HepG2 (cell line): ENCODE measurements at regions not wholly inside any gene's neighbourhood (a gene's known extent, or its start where the extent isn't known, plus 50 kb on each side); places are given as distances from the start of the nearest gene placed in this dataset.

ENCODE experiments used
- ATAC-seq: fragments of 200-7000 bp; cut with Tn5 transposase; 3 replicates; pipeline ENCODE4 v1.9.1; 2020; ENCODE audit warnings: mild to moderate bottlenecking, moderate library complexity
- BruUV-seq: library from RNA; stranded (reverse); fragments of 400-500 nt; replicated peaks from 2 replicates; lab custom pipeline; 2021; lab: Mats Ljungman, UMichigan
- CTCF ChIA-PET: fragments of 300-600 bp; formaldehyde crosslinking; extraction: SDS; loops from one replicate; lab custom pipeline; 2021; ENCODE audit warnings: low total read pairs, inconsistent platforms, low intra/inter-chr PET ratio; lab: Yijun Ruan, JAX
- POLR2A ChIA-PET: fragments of 350-600 bp; sonication (Branson Sonifier 250); formaldehyde crosslinking; loops from one replicate; lab custom pipeline; 2020; ENCODE audit warnings: antibody characterized with exemption, inconsistent platforms; lab: Yijun Ruan, JAX
- DNase-seq: peaks from one replicate; pipeline ENCODE4 v3.0.0-alpha.2; 2015; ENCODE audit warnings: low spot score
- FAIRE-seq: peaks from 3 replicates; lab custom pipeline; 2011; peaks lifted over from hg19 to GRCh38; lab: Jason Lieb, UNC
- H2AFZ ChIP-seq: one replicate; pipeline ENCODE4 v1.6.1; 2011; ENCODE audit warnings: low read length, inconsistent platforms
- H3K27ac ChIP-seq: fragments of 300-600 bp; 3 replicates; pipeline ENCODE4 v1.8.0; 2011; ENCODE audit warnings: mixed run types, mild to moderate bottlenecking, mixed read lengths, low read length, inconsistent platforms; ENCODE audit not compliant: insufficient read depth; ENCODE audit errors: extremely low read length
- H3K27me3 ChIP-seq, 2 experiments: fragments of 200-600 bp in 1 of 2; 2 replicates in 1 of 2; 3 replicates in 1 of 2; pipeline versions ENCODE4 v1.6.0 to v1.8.0; 2011; ENCODE audit warnings: low read length in 2 of 2, mild to moderate bottlenecking in 2 of 2, moderate library complexity in 2 of 2, inconsistent platforms in 1 of 2; ENCODE audit not compliant: insufficient read depth in 2 of 2, control insufficient read depth in 1 of 2
- H3K36me3 ChIP-seq, 2 experiments: fragments of 200-600 bp in 1 of 2; replicated peaks in 1 of 2; 2 replicates in 1 of 2; 3 replicates in 1 of 2; pipeline versions ENCODE4 v1.5.1 to v1.8.0; 2011; ENCODE audit warnings: low read length in 2 of 2, inconsistent platforms in 1 of 2; ENCODE audit not compliant: insufficient read depth in 2 of 2, control insufficient read depth in 1 of 2
- H3K4me1 ChIP-seq: 2 replicates; pipeline ENCODE4 v1.5.1; 2012; ENCODE audit warnings: low read length, inconsistent platforms; ENCODE audit not compliant: insufficient read depth
- H3K4me2 ChIP-seq: 2 replicates; pipeline ENCODE4 v1.6.0; 2011; ENCODE audit warnings: low read depth, low read length, inconsistent platforms
- H3K4me3 ChIP-seq, 3 experiments: fragments of 200-600 bp in 1 of 3; sonication (generic), shearing (Covaris generic) in 1 of 3; replicated peaks in 1 of 3; 2 replicates each; pipeline ENCODE4 v1.5.1; 2011 to 2016; ENCODE audit warnings: low read length in 3 of 3, inconsistent platforms in 2 of 3, low read depth in 2 of 3, mild to moderate bottlenecking in 2 of 3, control low read depth in 1 of 3, mixed read lengths in 1 of 3; ENCODE audit not compliant: insufficient read depth in 1 of 3
- H3K79me2 ChIP-seq: one replicate; pipeline ENCODE4 v1.6.1; 2011; ENCODE audit warnings: low read length, inconsistent platforms; ENCODE audit not compliant: insufficient read depth
- H3K9ac ChIP-seq: 2 replicates; pipeline ENCODE4 v1.6.0; 2011; ENCODE audit warnings: mild to moderate bottlenecking, low read depth, low read length, inconsistent platforms; ENCODE audit not compliant: insufficient read depth
- H3K9me3 ChIP-seq: 2 replicates; pipeline ENCODE4 v1.5.1; 2012; ENCODE audit warnings: mild to moderate bottlenecking, low read length
- H4K20me1 ChIP-seq: 2 replicates; pipeline ENCODE4 v1.6.0; 2011; ENCODE audit warnings: inconsistent platforms, mild to moderate bottlenecking, low read length, moderate library complexity; ENCODE audit not compliant: insufficient read depth
- HNF4A ChIP-seq: sonication (generic); formaldehyde crosslinking; IDR thresholded peaks from 2 replicates; pipeline ENCODE4 v1.4.0; 2020; ENCODE audit warnings: missing genetic modification reagents
- MAFF ChIP-seq: IDR thresholded peaks from 2 replicates; pipeline ENCODE4 v1.6.1; 2011; ENCODE audit warnings: low read depth, low read length, improper control_type of control experiment
- MAFK ChIP-seq, 2 experiments: IDR thresholded peaks in 1 of 2; conservative IDR thresholded peaks in 1 of 2; 2 replicates each; pipeline ENCODE4 v1.6.1; 2011; ENCODE audit warnings: improper control_type of control experiment in 2 of 2, low read length in 2 of 2
- NR0B2 ChIP-seq: sonication (generic); formaldehyde crosslinking; IDR thresholded peaks from 2 replicates; pipeline ENCODE4 v1.4.0; 2020; ENCODE audit warnings: mild to moderate bottlenecking, missing genetic modification reagents
- TOPORS ChIP-seq: sonication (generic); formaldehyde crosslinking; IDR thresholded peaks from 2 replicates; pipeline ENCODE4 v1.8.0; 2023; ENCODE audit warnings: mild to moderate bottlenecking, missing genetic modification reagents
- UBTF ChIP-seq: sonication (generic); formaldehyde crosslinking; IDR thresholded peaks from 2 replicates; pipeline ENCODE4 v1.4.0; 2020; ENCODE audit warnings: mild to moderate bottlenecking, missing genetic modification reagents
- ZFP41 ChIP-seq: sonication (generic); formaldehyde crosslinking; IDR thresholded peaks from 2 replicates; pipeline ENCODE4 v1.4.0; 2020; ENCODE audit warnings: mild to moderate bottlenecking, missing genetic modification reagents, borderline replicate concordance
- ZNF501 ChIP-seq: sonication (generic); formaldehyde crosslinking; IDR thresholded peaks from 2 replicates; pipeline ENCODE4 v1.5.1; 2020; ENCODE audit warnings: mild to moderate bottlenecking, moderate library complexity, missing genetic modification reagents
- WGBS: methylation state at CpG from one replicate; pipeline ENCODE4 v1.1.6; 2017; ENCODE audit warnings: low lambda C conversion rate; 5-methylcytosine and 5-hydroxymethylcytosine counted together
- in situ Hi-C: cut with HindIII; loops from 2 replicates; pipeline ENCODE4 v1.10.0; 2017; ENCODE audit warnings: low pct_unique_long_range_greater_than_20kb; ENCODE audit not compliant: extremely low pct_ligation_motif_present
- intact Hi-C: fragments of 100-400 bp; cut with micrococcal nuclease; formaldehyde crosslinking; loops from one replicate; pipeline ENCODE4 v1.10.0; 2022; ENCODE audit not compliant: unreplicated experiment
- TF ChIP-seq, protein P1 (sequence below): IDR thresholded peaks from 2 replicates; pipeline ENCODE4 v1.6.1; 2018; ENCODE audit warnings: missing genetic modification reagents, mild to moderate bottlenecking, missing compliant biosample characterization

DNA sequence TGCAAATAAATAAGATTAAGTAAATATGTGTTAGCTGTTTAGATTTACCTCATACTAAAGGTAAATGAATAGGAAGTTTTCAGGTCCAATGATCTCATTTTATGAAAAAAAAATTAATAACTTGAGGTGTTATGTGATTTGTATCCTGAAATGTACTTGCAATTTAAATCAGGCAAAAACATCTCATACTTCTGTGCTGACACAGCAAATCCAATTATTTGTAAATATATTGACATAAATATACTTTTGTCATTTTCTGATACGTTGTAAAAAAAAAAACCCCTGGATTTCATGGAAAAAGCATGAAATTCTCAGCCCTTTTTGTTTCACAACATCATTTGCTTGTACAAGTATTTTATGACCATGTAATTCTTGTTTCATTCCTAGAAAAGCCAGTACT is 184.1 kb upstream of the NCAM2 start:
- no peaks in the 10 kb centered on the region for H3K79me2 ChIP-seq
- H4K20me1 ChIP-seq: no peaks in the 10 kb centered on the region
- POLR2A ChIA-PET: no interaction called here
- CTCF ChIA-PET: no interaction called here
- H3K36me3 ChIP-seq: no peaks in the 10 kb centered on the region
- TF ChIP-seq NR0B2 (CRISPR knock-in tag): no peak
- peak; percentile 72 for TF ChIP-seq MAFF
- TF ChIP-seq ZFP41 (CRISPR knock-in tag): no peak
- TF ChIP-seq, protein P1, sequence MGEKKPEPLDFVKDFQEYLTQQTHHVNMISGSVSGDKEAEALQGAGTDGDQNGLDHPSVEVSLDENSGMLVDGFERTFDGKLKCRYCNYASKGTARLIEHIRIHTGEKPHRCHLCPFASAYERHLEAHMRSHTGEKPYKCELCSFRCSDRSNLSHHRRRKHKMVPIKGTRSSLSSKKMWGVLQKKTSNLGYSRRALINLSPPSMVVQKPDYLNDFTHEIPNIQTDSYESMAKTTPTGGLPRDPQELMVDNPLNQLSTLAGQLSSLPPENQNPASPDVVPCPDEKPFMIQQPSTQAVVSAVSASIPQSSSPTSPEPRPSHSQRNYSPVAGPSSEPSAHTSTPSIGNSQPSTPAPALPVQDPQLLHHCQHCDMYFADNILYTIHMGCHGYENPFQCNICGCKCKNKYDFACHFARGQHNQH: no peak
- TF ChIP-seq MAFK (conservative IDR thresholded peaks at IDR 0.05 in 1 of 2, IDR thresholded peaks at IDR 0.05 in 1 of 2; ENCODE audit: low read length in 2 of 2): peak; percentile 55 to 84
- no peaks in the 10 kb centered on the region for H3K4me1 ChIP-seq
- ATAC-seq: no peak
- DNase-seq: no peak
- no TSS peak for BruUV-seq
- in situ Hi-C loops (no loop called here), intact Hi-C loops (no loop called here)
- H3K9me3 ChIP-seq: peaks cover 79% of the 10 kb centered on the region
- no peak overlapping the region for H3K4me3 ChIP-seq
- no peak overlapping the region for H3K4me2 ChIP-seq
- no peak overlapping the region for H2AFZ ChIP-seq
- H3K27me3 ChIP-seq: no peaks in the 10 kb centered on the region
- WGBS: 0% methylated on average over 1 of the region's 1 CpG
- H3K9ac ChIP-seq: no peak overlapping the region
- no peak for FAIRE-seq
- no peak overlapping the region for H3K27ac ChIP-seq

DNA sequence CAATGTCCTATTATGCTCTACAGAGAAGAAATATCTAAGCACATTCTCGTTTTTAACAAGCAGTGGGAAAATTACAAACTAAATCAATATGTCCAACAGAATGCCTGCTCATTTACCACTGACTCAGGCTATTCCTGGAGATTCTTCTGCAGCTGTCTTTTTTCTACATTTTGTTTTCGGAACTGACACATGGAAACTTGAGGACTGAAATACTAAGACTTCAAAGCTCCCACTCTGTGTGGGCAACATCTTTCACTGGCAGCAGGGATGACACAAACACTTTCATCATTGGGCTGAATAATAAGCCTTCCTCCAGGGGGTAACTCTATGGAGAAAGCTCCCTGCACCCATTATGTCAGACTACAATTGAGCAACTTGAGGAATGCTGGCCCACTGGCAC is 175.5 kb upstream of the NCAM2 start:
- ChIA-PET POLR2A (no interaction called here), CTCF (no interaction called here)
- H3K9me3 ChIP-seq: peaks cover 81% of the 10 kb centered on the region
- H3K4me2 ChIP-seq: no peak overlapping the region
- BruUV-seq: no TSS peak
- H3K27ac ChIP-seq: no peak overlapping the region
- no peaks in the 10 kb centered on the region for H3K79me2 ChIP-seq
- H3K27me3 ChIP-seq: no peaks in the 10 kb centered on the region
- H4K20me1 ChIP-seq: no peaks in the 10 kb centered on the region
- no peak overlapping the region for H3K4me3 ChIP-seq
- no peak overlapping the region for H3K9ac ChIP-seq
- ATAC-seq: no peak
- no peak for TF ChIP-seq UBTF (CRISPR knock-in tag)
- TF ChIP-seq TOPORS (CRISPR knock-in tag): no peak
- TF ChIP-seq HNF4A (CRISPR knock-in tag): no peak
- TF ChIP-seq ZNF501 (CRISPR knock-in tag): no peak
- no peak overlapping the region for H2AFZ ChIP-seq
- intact Hi-C loops: loop anchor here (5.0 kb wide), 1 partner anchor 740 kb away; no protein-coding TSS in a partner anchor
- H3K36me3 ChIP-seq: no peaks in the 10 kb centered on the region
- no peak for FAIRE-seq
- 2% methylated on average over 2 of the region's 2 CpGs for WGBS
- no peak for DNase-seq
- in situ Hi-C loops: no loop called here
- no peaks in the 10 kb centered on the region for H3K4me1 ChIP-seq
